Astrocyte (in vitro differentiated cells and primary cell): ENCODE measurements at regions not wholly inside any gene's neighbourhood (a gene's known extent, or its start where the extent isn't known, plus 50 kb on each side); places are given as distances from the start of the nearest gene placed in this dataset.

ENCODE experiments used
- DNase-seq: peaks from one replicate; pipeline ENCODE4 v3.0.0-alpha.2; 2010; ENCODE audit warnings: low read depth
- FAIRE-seq: peaks from 2 replicates; lab custom pipeline; 2011; peaks lifted over from hg19 to GRCh38; lab: Jason Lieb, UNC
- H2AFZ ChIP-seq: 2 replicates; pipeline ENCODE4 v1.6.0; 2012; ENCODE audit warnings: low read depth, low read length, inconsistent platforms
- H3K27ac ChIP-seq: 2 replicates; pipeline ENCODE4 v1.5.1; 2011; ENCODE audit warnings: low read depth, low read length, inconsistent platforms
- H3K27me3 ChIP-seq: 2 replicates; pipeline ENCODE4 v1.6.0; 2011; ENCODE audit warnings: low read length, inconsistent platforms; ENCODE audit not compliant: insufficient read depth
- H3K36me3 ChIP-seq: 2 replicates; pipeline ENCODE4 v1.5.1; 2011; ENCODE audit warnings: low read length, inconsistent platforms; ENCODE audit not compliant: insufficient read depth
- H3K4me1 ChIP-seq: 2 replicates; pipeline ENCODE4 v1.5.1; 2011; ENCODE audit warnings: low read length, inconsistent platforms; ENCODE audit not compliant: insufficient read depth
- H3K4me2 ChIP-seq: 2 replicates; pipeline ENCODE4 v1.6.0; 2012; ENCODE audit warnings: low read length, inconsistent platforms
- H3K4me3 ChIP-seq: 2 replicates; pipeline ENCODE4 v1.5.1; 2011; ENCODE audit warnings: low read depth, mild to moderate bottlenecking, low read length, inconsistent platforms; ENCODE audit not compliant: insufficient read depth
- H3K79me2 ChIP-seq: 2 replicates; pipeline ENCODE4 v1.6.0; 2012; ENCODE audit warnings: mild to moderate bottlenecking, low read length, inconsistent platforms; ENCODE audit not compliant: insufficient read depth
- H3K9ac ChIP-seq: 2 replicates; pipeline ENCODE4 v1.6.0; 2012; ENCODE audit warnings: mild to moderate bottlenecking, low read length, inconsistent platforms
- H3K9me3 ChIP-seq: 2 replicates; pipeline ENCODE4 v1.5.1; 2012; ENCODE audit warnings: low read depth, mild to moderate bottlenecking, low read length, inconsistent platforms; ENCODE audit not compliant: insufficient read depth
- H4K20me1 ChIP-seq: 2 replicates; pipeline ENCODE4 v1.6.0; 2012; ENCODE audit warnings: low read length, inconsistent platforms; ENCODE audit not compliant: insufficient read depth
- H3K27ac Mint-ChIP-seq: one replicate; pipeline ENCODE4 v1.8.0; 2021; ENCODE audit warnings: mild to moderate bottlenecking, mixed read lengths; ENCODE audit not compliant: unreplicated experiment
- H3K27me3 Mint-ChIP-seq: one replicate; pipeline ENCODE4 v1.8.0; 2021; ENCODE audit warnings: low read depth, mixed read lengths; ENCODE audit not compliant: unreplicated experiment
- H3K36me3 Mint-ChIP-seq: one replicate; pipeline ENCODE4 v1.8.0; 2021; ENCODE audit warnings: low read depth, mixed read lengths; ENCODE audit not compliant: unreplicated experiment
- H3K4me1 Mint-ChIP-seq: one replicate; pipeline ENCODE4 v1.8.0; 2021; ENCODE audit warnings: low read depth, mixed read lengths; ENCODE audit not compliant: unreplicated experiment
- H3K4me3 Mint-ChIP-seq: one replicate; pipeline ENCODE4 v1.8.0; 2021; ENCODE audit warnings: mild to moderate bottlenecking, moderate library complexity, mixed read lengths; ENCODE audit not compliant: unreplicated experiment
- H3K9me3 Mint-ChIP-seq: one replicate; pipeline ENCODE4 v1.8.0; 2021; ENCODE audit warnings: mild to moderate bottlenecking, mixed read lengths; ENCODE audit not compliant: unreplicated experiment
- CTCF ChIP-seq: IDR thresholded peaks from 2 replicates; pipeline ENCODE4 v1.5.1; 2011; ENCODE audit warnings: low read depth, mild to moderate bottlenecking, inconsistent platforms, low read length, moderate library complexity; ENCODE audit not compliant: insufficient read depth
- EZH2 ChIP-seq: IDR thresholded peaks from 2 replicates; pipeline ENCODE4 v1.6.1; 2012; ENCODE audit warnings: mild to moderate bottlenecking, low read length, inconsistent platforms; ENCODE audit not compliant: insufficient read depth

GRCh38 chr13:72643311-72643989 lies 84.0 kb downstream of the MZT1 start:
- Histone ChIP-seq H3K9ac (no peak overlapping the region), H3K4me1 (no peaks in the 10 kb centered on the region), H3K27me3 (no peaks in the 10 kb centered on the region), H3K79me2 (no peaks in the 10 kb centered on the region), H3K4me3 (no peak overlapping the region), H2AFZ (no peak overlapping the region), H3K4me2 (no peak overlapping the region), H4K20me1 (no peaks in the 10 kb centered on the region), H3K9me3 (no peaks in the 10 kb centered on the region), H3K36me3 (no peaks in the 10 kb centered on the region), H3K27ac (no peak overlapping the region)
- no peaks in the 10 kb centered on the region for H3K9me3 Mint-ChIP-seq
- no peak overlapping the region for H3K27ac Mint-ChIP-seq
- no peak overlapping the region for H3K4me3 Mint-ChIP-seq
- FAIRE-seq, result no peak
- TF ChIP-seq EZH2, result no peak
- peak; percentile 91 for TF ChIP-seq CTCF
- peaks cover 3% of the 10 kb centered on the region for H3K4me1 Mint-ChIP-seq
- H3K27me3 Mint-ChIP-seq, result peaks cover 3% of the 10 kb centered on the region
- no peaks in the 10 kb centered on the region for H3K36me3 Mint-ChIP-seq
- peak; percentile 6 for DNase-seq

- no peak overlapping the region for H3K9ac ChIP-seq
- no peaks in the 10 kb centered on the region for H3K4me1 ChIP-seq
- peaks cover 9% of the 10 kb centered on the region for H3K4me1 Mint-ChIP-seq
- no peaks in the 10 kb centered on the region for H3K27me3 ChIP-seq
- FAIRE-seq, result no peak
- TF ChIP-seq EZH2, result no peak
- H3K36me3 Mint-ChIP-seq, result no peaks in the 10 kb centered on the region
- no peak overlapping the region for H3K4me3 ChIP-seq
- no peaks in the 10 kb centered on the region for H4K20me1 ChIP-seq
- no peak overlapping the region for H3K27ac Mint-ChIP-seq
- no peaks in the 10 kb centered on the region for H3K27me3 Mint-ChIP-seq
- no peak overlapping the region for H3K27ac ChIP-seq
- no peaks in the 10 kb centered on the region for H3K9me3 Mint-ChIP-seq
- H3K4me2 ChIP-seq, result no peak overlapping the region
- H3K9me3 ChIP-seq, result no peaks in the 10 kb centered on the region
- H3K4me3 Mint-ChIP-seq, result no peak overlapping the region
- DNase-seq, result no peak
- no peaks in the 10 kb centered on the region for H3K36me3 ChIP-seq
- no peaks in the 10 kb centered on the region for H3K79me2 ChIP-seq
- no peak overlapping the region for H2AFZ ChIP-seq
Measured at GRCh38 chr13:72639377-72639776, 88.1 kb downstream of the MZT1 start.

DNA sequence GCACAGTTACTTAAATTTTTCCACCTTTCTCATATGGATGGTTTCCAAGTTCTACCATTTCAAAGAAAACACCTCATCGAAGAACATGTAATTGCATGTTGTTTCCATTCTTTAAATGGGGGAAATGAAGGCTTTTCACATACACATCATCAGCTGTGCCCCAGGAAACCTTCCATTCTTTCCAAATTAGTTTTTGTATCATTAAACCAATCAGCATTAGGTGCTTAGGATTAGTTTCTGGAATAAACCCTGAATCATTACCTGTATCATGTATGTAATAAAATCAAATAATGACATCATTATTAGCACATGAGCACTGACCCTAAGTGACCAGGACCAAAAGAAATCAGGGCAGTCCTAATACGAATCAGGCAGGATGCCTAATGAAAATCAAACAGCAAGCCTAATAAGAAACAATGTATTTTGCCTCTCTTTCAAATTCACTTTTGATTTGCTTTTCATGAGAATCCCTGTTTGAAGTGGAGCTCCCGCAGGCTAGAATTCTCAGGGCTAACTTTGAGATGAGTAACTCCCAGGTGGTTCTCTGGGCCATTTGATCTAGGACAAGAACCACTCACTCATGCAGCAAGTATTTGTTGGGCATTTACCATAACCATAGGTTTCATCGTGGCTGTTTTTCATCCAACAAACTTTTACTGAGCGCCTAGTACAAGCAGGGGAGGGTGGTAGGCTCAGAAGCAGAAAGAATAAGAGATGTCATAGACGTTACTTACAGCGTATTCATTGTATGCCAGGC lies 89.2 kb downstream of the MZT1 start:
- Mint-ChIP-seq H3K4me1 (peaks cover 9% of the 10 kb centered on the region), H3K27ac (no peak overlapping the region), H3K36me3 (no peaks in the 10 kb centered on the region), H3K9me3 (no peaks in the 10 kb centered on the region), H3K27me3 (no peaks in the 10 kb centered on the region), H3K4me3 (no peak overlapping the region)
- no peaks in the 10 kb centered on the region for H3K4me1 ChIP-seq
- H3K27ac ChIP-seq, result no peak overlapping the region
- no peak overlapping the region for H3K4me3 ChIP-seq
- H3K27me3 ChIP-seq, result no peaks in the 10 kb centered on the region
- no peaks in the 10 kb centered on the region for H3K9me3 ChIP-seq
- no peak overlapping the region for H2AFZ ChIP-seq
- no peak overlapping the region for H3K9ac ChIP-seq
- H3K79me2 ChIP-seq, result no peaks in the 10 kb centered on the region
- DNase-seq (peak; percentile 32), FAIRE-seq (no peak)
- no peak for TF ChIP-seq EZH2
- no peak for TF ChIP-seq CTCF
- no peaks in the 10 kb centered on the region for H3K36me3 ChIP-seq
- H4K20me1 ChIP-seq, result no peaks in the 10 kb centered on the region
- peak overlapping the region; percentile 25 for H3K4me2 ChIP-seq
